Fibroblast of upper back skin (primary cell): ENCODE measurements at regions not wholly inside any gene's neighbourhood (a gene's known extent, or its start where the extent isn't known, plus 50 kb on each side); places are given as distances from the start of the nearest gene placed in this dataset.
"Not testable (repeated sequence)": the region's sequence is repeated elsewhere in the genome, so short reads cannot be mapped to it uniquely, and the experiment has no call there.

Experiments used
- DNase-seq: peaks from one replicate; pipeline ENCODE4 v3.0.0-alpha.2; 2013

GRCh38 chr2:132273585-132273984, 111.8 kb upstream of the ANKRD30BL start:
- not testable (repeated sequence) for DNase-seq

- no peak for DNase-seq
Measured at GRCh38 chr2:132274000-132274399, 112.2 kb upstream of the ANKRD30BL start.

- DNase-seq = no peak
Measured at GRCh38 chr2:132275396-132275795, 113.6 kb upstream of the ANKRD30BL start.

- DNase-seq = no peak
Measured at GRCh38 chr2:132276571-132276981, 114.8 kb upstream of the ANKRD30BL start.

GRCh38 chr2:132278267-132278666, 116.5 kb upstream of the ANKRD30BL start:
- DNase-seq = no peak

GRCh38 chr2:132279344-132279743, 117.6 kb upstream of the ANKRD30BL start:
- DNase-seq = no peak

GRCh38 chr2:132279930-132280615, 118.3 kb upstream of the ANKRD30BL start:
- no peak for DNase-seq

GRCh38 chr2:132280912-132281311, 119.2 kb upstream of the ANKRD30BL start:
- no peak for DNase-seq

- DNase-seq = not testable (repeated sequence)
Measured at GRCh38 chr2:132282104-132282503, 120.4 kb upstream of the ANKRD30BL start.

GRCh38 chr2:132282911-132283310, 121.2 kb upstream of the ANKRD30BL start:
- DNase-seq = no peak

- DNase-seq = not testable (repeated sequence)
Measured at GRCh38 chr2:132286289-132286911, 124.6 kb upstream of the ANKRD30BL start.

- DNase-seq = not testable (repeated sequence)
Measured at GRCh38 chr2:132287910-132288309, 126.2 kb upstream of the ANKRD30BL start.

GRCh38 chr2:132289138-132289537, 127.4 kb upstream of the ANKRD30BL start:
- DNase-seq = not testable (repeated sequence)

GRCh38 chr2:132289812-132290211, 126.8 kb upstream of the GPR39 start:
- DNase-seq = not testable (repeated sequence)

- not testable (repeated sequence) for DNase-seq
Measured at GRCh38 chr2:132300592-132301378, 115.8 kb upstream of the GPR39 start.

GRCh38 chr2:132304661-132305380, 111.8 kb upstream of the GPR39 start:
- DNase-seq = peak; percentile 54

- not testable (repeated sequence) for DNase-seq
Measured at GRCh38 chr2:132307613-132308198, 108.9 kb upstream of the GPR39 start.

- not testable (repeated sequence) for DNase-seq
Measured at GRCh38 chr2:132309203-132309602, 107.4 kb upstream of the GPR39 start.

GRCh38 chr2:132315546-132315945, 101.1 kb upstream of the GPR39 start:
- DNase-seq = not testable (repeated sequence)

- DNase-seq = not testable (repeated sequence)
Measured at GRCh38 chr2:132317026-132317680, 99.5 kb upstream of the GPR39 start.

- not testable (repeated sequence) for DNase-seq
Measured at GRCh38 chr2:132318481-132318880, 98.1 kb upstream of the GPR39 start.

GRCh38 chr2:132324005-132324404, 92.6 kb upstream of the GPR39 start:
- not testable (repeated sequence) for DNase-seq
